ENCODE measurements at regions not wholly inside any gene's neighbourhood (a gene's known extent, or its start where the extent isn't known, plus 50 kb on each side); places are given as distances from the start of the nearest gene placed in this dataset.

DNA sequence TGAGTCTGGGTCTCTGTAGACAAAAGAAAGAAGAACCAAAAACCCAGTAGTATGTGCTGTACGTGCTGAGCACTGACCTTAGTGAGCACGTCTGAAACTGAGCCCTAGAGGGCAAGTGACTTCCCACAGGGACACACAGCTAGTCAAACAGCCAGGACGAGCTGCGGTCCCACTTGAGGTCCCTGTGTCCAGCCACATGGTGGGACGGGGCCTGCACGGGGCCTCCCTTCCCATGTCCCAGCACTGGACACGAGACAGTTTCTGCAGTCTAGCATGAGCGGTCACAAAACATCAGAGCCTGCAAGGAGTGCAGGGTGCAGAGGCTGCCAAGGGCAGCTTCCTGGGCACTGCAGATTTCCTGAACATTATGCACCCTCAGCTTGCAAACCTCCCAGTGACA lies 121.6 kb downstream of the NCOR2 start:
- WGBS (ENCODE audit: insufficient coverage) = 97% methylated on average over 8 of the region's 8 CpGs
- intact Hi-C loops (cut with micrococcal nuclease) = no loop called here
- H3K27me3 ChIP-seq (ENCODE audit: control insufficient read depth, insufficient read depth, low read length) = no peaks in the 10 kb centered on the region
- H3K36me3 ChIP-seq (ENCODE audit: control insufficient read depth, insufficient read depth, low read length) = peaks cover 43% of the 10 kb centered on the region
- Mint-ChIP-seq H3K4me1 (peaks cover 56 to 57% of the 10 kb centered on the region in 2 donors), H3K27me3 (ENCODE audit: low read depth in 2 of 2) (no peaks in the 10 kb centered on the region), H3K9me3 (no peaks in the 10 kb centered on the region), H3K27ac (no peak overlapping the region), H3K4me3 (no peak overlapping the region), H3K36me3 (peaks cover 7% of the 10 kb centered on the region)
- ATAC-seq = no peak
- TF ChIP-seq, protein P1, sequence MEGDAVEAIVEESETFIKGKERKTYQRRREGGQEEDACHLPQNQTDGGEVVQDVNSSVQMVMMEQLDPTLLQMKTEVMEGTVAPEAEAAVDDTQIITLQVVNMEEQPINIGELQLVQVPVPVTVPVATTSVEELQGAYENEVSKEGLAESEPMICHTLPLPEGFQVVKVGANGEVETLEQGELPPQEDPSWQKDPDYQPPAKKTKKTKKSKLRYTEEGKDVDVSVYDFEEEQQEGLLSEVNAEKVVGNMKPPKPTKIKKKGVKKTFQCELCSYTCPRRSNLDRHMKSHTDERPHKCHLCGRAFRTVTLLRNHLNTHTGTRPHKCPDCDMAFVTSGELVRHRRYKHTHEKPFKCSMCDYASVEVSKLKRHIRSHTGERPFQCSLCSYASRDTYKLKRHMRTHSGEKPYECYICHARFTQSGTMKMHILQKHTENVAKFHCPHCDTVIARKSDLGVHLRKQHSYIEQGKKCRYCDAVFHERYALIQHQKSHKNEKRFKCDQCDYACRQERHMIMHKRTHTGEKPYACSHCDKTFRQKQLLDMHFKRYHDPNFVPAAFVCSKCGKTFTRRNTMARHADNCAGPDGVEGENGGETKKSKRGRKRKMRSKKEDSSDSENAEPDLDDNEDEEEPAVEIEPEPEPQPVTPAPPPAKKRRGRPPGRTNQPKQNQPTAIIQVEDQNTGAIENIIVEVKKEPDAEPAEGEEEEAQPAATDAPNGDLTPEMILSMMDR (IDR thresholded peaks at IDR 0.05) = no peak
- DNase-seq = no peak
- H3K27ac ChIP-seq (ENCODE audit: low read length) = no peak overlapping the region
- H3K9me3 ChIP-seq (ENCODE audit: control insufficient read depth, insufficient read depth, low read length) = no peaks in the 10 kb centered on the region
- H3K4me3 ChIP-seq (ENCODE audit: low read length) = no peak overlapping the region
- H3K4me1 ChIP-seq (ENCODE audit: control insufficient read depth, insufficient read depth, low read length) = peaks cover 17% of the 10 kb centered on the region

DNA sequence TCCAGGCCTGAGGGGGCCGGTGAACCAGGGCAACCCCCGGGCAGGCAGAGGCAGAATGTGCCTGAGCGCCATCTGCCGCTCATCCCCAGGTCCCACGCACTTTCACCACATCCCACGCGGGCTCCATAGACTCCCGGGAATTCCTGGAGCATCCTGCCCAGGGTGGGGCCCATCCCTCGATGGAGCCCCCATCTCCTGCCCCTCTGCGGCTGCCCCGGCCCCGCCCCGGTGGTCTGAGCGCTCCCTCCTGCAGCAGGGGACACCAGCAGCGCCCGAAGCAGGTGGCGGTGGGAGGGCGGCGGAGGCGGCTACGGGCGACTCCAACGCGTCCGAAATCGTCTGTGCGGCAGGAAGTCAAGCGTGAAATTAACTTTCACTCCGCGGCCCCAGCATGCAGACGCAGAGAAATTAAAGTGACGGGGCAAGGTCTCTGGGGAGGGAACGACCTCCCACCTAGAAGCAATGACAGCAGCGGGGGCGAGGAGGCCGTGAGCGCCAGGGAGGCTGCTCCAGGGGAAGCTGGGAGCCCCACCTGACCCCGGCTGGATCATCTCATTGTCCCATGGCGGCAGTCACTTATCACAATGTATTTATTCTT lies 122.2 kb downstream of the NCOR2 start:
- Mint-ChIP-seq H3K4me3 (no peak overlapping the region), H3K9me3 (no peaks in the 10 kb centered on the region), H3K27ac (no peak overlapping the region), H3K4me1 (peaks cover 53 to 55% of the 10 kb centered on the region in 2 donors), H3K36me3 (peaks cover 7% of the 10 kb centered on the region), H3K27me3 (ENCODE audit: low read depth in 2 of 2) (no peaks in the 10 kb centered on the region)
- no peak for ATAC-seq
- Histone ChIP-seq H3K27ac (ENCODE audit: low read length) (no peak overlapping the region), H3K4me3 (ENCODE audit: low read length) (no peak overlapping the region), H3K36me3 (ENCODE audit: control insufficient read depth, insufficient read depth, low read length) (peaks cover 43% of the 10 kb centered on the region), H3K4me1 (ENCODE audit: control insufficient read depth, insufficient read depth, low read length) (peaks cover 11% of the 10 kb centered on the region), H3K9me3 (ENCODE audit: control insufficient read depth, insufficient read depth, low read length) (no peaks in the 10 kb centered on the region), H3K27me3 (ENCODE audit: control insufficient read depth, insufficient read depth, low read length) (no peaks in the 10 kb centered on the region)
- intact Hi-C loops (cut with micrococcal nuclease) = no loop called here
- TF ChIP-seq, protein P1 (IDR thresholded peaks at IDR 0.05) = no peak
- no peak for DNase-seq
- WGBS (ENCODE audit: insufficient coverage) = 95% methylated on average over 39 of the region's 39 CpGs

DNA sequence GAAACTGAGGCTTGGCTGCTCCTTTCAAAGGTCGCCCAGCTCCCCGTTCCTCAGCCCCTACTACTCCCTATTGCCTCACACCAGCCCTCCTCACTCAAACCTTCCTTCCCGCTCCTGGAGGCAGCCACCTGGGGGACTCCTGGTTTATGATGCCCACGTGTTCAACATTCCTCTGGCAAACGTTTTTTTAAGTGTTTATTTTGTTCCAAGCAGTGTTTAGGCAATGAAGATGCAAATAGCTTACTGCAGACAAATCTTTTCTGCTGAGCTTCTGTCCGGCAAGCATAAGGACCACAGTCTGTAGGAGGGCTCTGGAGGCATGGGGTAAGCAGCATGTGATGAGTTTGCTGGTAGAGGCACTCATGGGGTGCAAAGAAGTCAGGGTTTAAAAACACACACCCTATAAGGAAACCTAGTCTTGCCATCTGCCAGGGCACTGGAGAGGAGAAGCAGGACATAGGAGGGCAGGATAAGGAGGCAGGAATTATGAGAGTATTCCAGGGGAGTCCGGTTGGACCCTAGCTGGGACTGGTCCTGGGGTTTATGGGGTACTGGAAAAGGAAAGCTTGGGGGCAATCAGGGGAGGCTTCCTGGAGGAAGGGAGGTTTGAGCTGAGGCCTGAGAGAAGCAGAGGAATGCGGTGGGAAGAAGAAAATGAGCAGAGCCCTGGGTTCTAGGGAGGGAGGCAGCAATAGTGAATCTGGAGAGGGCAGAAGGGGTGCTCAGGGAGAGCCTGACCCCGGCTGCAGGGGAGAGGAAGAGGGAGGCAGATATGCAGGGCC lies 123.3 kb downstream of the NCOR2 start:
- Histone ChIP-seq H3K4me3 (ENCODE audit: low read length) (no peak overlapping the region), H3K4me1 (ENCODE audit: control insufficient read depth, insufficient read depth, low read length) (peaks cover 9% of the 10 kb centered on the region), H3K27ac (ENCODE audit: low read length) (no peak overlapping the region), H3K27me3 (ENCODE audit: control insufficient read depth, insufficient read depth, low read length) (no peaks in the 10 kb centered on the region), H3K36me3 (ENCODE audit: control insufficient read depth, insufficient read depth, low read length) (peaks cover 40% of the 10 kb centered on the region), H3K9me3 (ENCODE audit: control insufficient read depth, insufficient read depth, low read length) (no peaks in the 10 kb centered on the region)
- no peaks in the 10 kb centered on the region for H3K27me3 Mint-ChIP-seq (ENCODE audit: low read depth in 2 of 2)
- no peak for DNase-seq
- no peaks in the 10 kb centered on the region for H3K9me3 Mint-ChIP-seq
- 93% methylated on average over 9 of the region's 9 CpGs for WGBS (ENCODE audit: insufficient coverage)
- peaks cover 7% of the 10 kb centered on the region for H3K36me3 Mint-ChIP-seq
- intact Hi-C loops (cut with micrococcal nuclease) = no loop called here
- H3K4me1 Mint-ChIP-seq = peaks cover 43 to 44% of the 10 kb centered on the region in 2 donors
- no peak overlapping the region for H3K27ac Mint-ChIP-seq
- TF ChIP-seq, protein P1 (IDR thresholded peaks at IDR 0.05) = no peak
- H3K4me3 Mint-ChIP-seq = no peak overlapping the region
- no peak for ATAC-seq
